Fibroblast of the conjunctiva (primary cell): ENCODE measurements at regions not wholly inside any gene's neighbourhood (a gene's known extent, or its start where the extent isn't known, plus 50 kb on each side); places are given as distances from the start of the nearest gene placed in this dataset.

ENCODE experiments used
- DNase-seq: peaks from one replicate; pipeline ENCODE4 v3.0.0-alpha.2; 2010; ENCODE audit warnings: low read depth

DNA sequence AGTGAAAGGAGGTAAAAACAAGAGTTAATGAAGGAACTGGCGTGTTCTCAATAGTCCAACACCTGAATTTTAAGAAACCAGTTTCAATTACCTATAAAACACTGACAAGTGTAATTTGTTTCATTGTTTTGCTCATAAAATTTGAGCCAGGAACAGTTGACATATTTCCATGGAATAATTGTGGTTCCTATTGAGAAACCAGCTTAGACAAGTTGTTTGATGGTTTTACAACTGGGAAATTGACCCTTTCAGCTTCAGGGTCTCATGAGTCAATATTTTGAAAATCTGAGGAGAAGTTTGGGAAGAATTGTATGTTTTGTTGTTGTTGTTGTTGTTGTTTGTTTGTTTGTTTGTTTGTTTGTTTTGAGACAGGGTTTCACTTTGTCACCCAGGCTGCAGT is 69.1 kb upstream of the GADD45A start:
- DNase-seq, result no peak

DNA sequence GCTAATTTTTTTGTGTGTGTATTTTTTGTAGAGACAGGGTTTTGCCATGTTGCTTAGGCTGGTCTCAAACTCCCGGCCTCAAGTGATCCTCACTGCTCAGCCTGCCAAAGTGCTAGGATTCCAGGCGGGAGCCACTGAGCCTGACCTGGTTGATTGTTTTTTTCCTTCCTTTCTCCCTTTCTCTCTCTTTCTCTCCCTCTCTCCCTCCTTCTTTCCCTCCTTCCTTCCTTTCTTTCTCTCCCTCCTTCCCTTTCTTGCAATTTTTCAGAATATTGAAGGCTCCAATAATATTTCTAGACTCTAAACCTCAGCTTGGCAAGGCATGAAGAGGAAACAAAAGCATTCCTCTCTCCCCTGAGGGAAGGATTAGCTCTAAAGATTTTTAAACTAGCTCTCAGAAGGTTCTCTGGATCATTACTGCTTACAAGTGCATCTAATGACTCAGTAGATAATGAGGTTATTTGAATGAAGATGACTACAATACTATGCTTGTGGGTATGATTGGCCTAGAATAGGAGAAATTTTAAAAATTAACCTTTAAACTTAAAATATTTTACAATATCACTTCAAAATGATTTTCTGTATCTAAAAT is 68.5 kb upstream of the GADD45A start:
- DNase-seq, result no peak

- DNase-seq, result peak; percentile 65
These were observed 66.5 kb upstream of the GADD45A start for GRCh38 chr1:67618285-67619018.

DNA sequence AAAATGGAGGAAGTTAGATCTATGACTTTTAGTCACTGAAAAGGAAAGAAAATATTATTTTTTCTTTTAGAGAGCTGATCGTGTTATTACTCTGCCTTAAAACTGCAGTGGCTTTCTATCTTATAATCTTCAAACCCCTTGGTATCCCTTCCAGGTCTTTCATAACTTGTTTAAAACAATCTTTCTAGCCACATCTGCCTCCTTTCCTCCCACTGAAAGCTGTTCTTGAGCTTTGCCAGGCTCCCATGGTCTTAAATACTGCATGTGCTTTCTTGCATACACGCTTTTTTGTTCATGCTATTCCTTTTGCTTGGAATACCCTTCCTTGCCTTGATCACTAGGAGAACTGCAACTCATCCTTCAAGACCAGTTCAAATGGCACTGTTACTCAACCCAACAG is 65.9 kb upstream of the GADD45A start:
- DNase-seq, result no peak

DNA sequence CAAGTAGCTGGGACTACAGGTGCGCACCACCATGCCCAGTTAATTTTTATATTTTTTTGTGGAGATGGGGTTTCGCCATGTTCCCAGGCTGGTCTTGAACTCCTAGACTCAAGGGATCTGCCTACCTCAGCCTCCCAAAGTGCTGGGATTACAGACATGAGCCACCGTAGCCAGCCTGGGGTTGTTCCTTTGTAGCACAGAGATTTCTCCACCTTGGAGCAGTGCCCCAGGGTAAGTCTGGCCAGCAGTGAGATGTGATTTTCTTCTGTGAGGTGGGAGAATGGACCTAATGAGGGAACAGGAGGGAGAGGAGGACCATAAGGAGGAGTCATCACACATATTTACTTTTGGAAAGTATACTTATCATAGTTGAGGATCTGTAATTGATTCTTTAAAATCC is 61.1 kb upstream of the GADD45A start:
- DNase-seq, result no peak

DNA sequence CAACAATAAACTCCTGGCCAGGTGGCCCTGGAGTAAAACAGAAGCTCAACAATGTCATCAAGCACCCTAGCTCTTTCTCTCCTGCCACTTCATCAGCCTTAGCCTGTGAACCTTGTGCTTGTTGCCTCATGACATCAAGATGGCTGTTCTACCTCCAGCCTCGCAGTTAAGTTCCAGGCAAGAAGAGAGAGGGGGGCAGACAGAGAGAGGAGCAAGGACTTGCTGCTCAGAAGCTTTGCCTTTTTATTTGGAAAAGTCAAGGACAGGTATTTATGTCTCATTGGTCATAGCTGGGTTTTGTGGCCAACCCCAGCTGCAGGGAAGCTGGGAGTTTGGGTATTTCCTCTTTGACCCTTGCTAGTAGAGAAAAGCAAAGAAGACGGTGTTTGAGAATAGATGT is 60.3 kb upstream of the GADD45A start:
- DNase-seq, result no peak

DNA sequence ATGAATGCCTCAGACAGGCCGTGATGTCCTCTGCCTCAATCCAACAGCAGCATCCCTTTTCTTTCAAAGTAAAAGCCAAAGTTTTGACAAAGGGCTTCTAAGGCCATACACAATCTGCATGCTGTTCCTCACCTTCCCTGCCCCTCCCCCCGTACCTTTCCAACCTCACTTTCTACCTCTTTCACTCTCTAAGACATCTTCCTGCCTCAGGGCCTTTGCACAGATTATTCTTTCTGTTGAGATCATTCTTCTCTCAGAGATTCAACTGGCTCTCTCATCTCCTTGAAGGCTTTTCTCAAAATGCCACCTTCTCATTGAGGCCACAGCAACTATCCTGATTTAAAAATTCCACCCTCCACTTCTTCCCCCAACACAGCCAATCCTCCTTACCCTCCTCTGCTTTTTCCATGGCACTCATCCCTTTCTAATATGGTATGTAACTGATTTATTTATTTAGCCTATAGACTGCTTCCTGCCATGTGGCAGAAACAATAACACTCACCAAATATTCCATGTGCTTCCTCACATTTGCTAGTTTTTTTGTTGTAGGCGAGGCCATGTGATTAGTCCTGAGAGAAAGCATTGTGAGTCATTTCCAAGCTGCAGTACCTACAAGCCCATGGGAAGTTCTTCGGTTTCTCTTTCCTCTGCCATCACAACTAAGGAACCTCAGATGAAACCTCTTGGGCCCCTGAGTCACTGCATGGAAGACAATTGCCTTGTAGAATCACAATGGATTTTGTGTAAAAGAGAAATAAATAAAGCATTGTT is 58.7 kb upstream of the GADD45A start:
- peak; percentile 18 for DNase-seq

- no peak for DNase-seq
These were observed 58.2 kb upstream of the GADD45A start for GRCh38 chr1:67626861-67627235.

DNA sequence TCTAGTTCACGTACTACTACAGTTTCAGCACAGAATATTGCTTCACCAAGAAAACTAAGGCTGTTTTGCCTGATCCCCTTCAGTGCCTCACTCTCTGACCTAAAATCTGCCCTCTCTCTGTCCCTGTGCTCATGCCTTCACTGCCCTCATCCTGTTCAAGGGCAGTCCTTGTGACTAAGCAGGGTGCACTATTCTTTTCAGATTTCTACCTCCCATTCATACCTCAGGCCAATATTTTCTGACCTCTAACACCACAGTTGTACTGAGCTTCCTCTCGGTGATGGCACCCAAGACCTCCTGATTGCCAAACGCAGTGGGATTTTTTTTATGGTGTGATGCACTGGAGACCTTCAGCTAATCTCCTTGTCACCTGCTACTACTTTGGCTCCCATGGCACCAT is 57.7 kb upstream of the GADD45A start:
- DNase-seq, result no peak

GRCh38 chr1:67627906-67628305 is 57.1 kb upstream of the GADD45A start:
- DNase-seq, result no peak

DNA sequence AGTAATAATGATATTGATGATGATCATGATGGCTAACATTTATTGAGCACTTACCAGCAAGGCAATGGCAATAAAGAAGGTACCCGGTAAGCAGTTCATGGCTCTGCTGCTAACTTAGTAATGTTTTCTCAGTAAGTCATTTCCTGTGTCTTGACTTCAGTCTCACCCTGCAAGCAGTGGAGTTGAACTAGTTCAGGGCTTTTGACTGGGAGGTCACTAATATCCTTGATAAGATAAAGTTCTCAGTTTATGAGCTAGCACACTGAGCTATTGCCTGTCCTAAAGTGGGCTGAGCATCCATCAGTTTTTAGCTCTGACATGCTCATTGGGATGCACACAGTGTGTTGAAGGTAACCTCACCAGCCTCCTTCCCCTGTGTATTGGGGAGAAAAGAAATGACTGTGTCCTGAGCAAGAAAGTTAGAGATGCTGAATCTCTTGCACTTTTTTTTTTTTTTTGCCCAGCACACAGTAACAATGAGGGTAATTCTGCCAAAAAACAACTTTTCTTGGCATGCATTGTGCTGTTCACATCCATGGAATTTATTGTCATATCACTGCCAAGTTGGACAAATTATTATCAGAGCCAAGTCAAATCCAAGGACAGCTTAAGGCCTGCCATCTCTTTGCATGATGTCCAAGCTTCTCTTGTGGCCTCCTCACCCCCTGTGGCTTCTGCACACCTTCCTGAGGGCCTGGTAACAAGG is 55.5 kb upstream of the GADD45A start:
- DNase-seq, result peak; percentile 51

GRCh38 chr1:67630438-67631045 is 54.5 kb upstream of the GADD45A start:
- DNase-seq, result no peak

- no peak for DNase-seq
These were observed 52.6 kb upstream of the GADD45A start for GRCh38 chr1:67632356-67632755.

- no peak for DNase-seq
These were observed 52.0 kb upstream of the GADD45A start for GRCh38 chr1:67632811-67633655.

GRCh38 chr1:67634396-67634935 is 50.5 kb upstream of the GADD45A start:
- no peak for DNase-seq

- DNase-seq, result no peak
These were observed 49.8 kb upstream of the GADD45A start for GRCh38 chr1:67635055-67635809.
